WTC11 (cell line): ENCODE measurements at regions not wholly inside any gene's neighbourhood (a gene's known extent, or its start where the extent isn't known, plus 50 kb on each side); places are given as distances from the start of the nearest gene placed in this dataset.

Experiments used
- ATAC-seq: fragments of 200-7000 bp; cut with Tn5 transposase; 2 replicates; pipeline ENCODE4 v1.10.0; 2021; ENCODE audit warnings: mild to moderate bottlenecking, moderate library complexity
- CTCF ChIA-PET: fragments of 300-600 bp; sonication (Branson Sonifier 250); formaldehyde crosslinking; loops from one replicate; lab custom pipeline; 2021; ENCODE audit warnings: antibody characterized with exemption; lab: Charles Lee
- POLR2A ChIA-PET: fragments of 350-600 bp; sonication (Branson Sonifier 250); formaldehyde crosslinking; loops from one replicate; lab custom pipeline; 2021; ENCODE audit warnings: antibody characterized with exemption; lab: Charles Lee
- DNase-seq: peaks from one replicate; pipeline ENCODE4 v3.0.0; 2021; ENCODE audit warnings: low spot score
- H3K27ac Mint-ChIP-seq: 2 replicates; pipeline ENCODE4 v1.8.0; 2021; ENCODE audit warnings: mixed read lengths
- H3K27me3 Mint-ChIP-seq: 2 replicates; pipeline ENCODE4 v1.8.0; 2021; ENCODE audit warnings: low read depth, mild to moderate bottlenecking, moderate library complexity, mixed read lengths
- H3K36me3 Mint-ChIP-seq: 2 replicates; pipeline ENCODE4 v1.8.0; 2021; ENCODE audit warnings: mixed read lengths
- H3K4me1 Mint-ChIP-seq: 2 replicates; pipeline ENCODE4 v1.8.0; 2022; ENCODE audit warnings: mixed read lengths
- H3K4me3 Mint-ChIP-seq: 2 replicates; pipeline ENCODE4 v1.8.0; 2021; ENCODE audit warnings: mild to moderate bottlenecking, moderate library complexity, mixed read lengths
- H3K9me3 Mint-ChIP-seq: 2 replicates; pipeline ENCODE4 v1.8.0; 2021; ENCODE audit warnings: mixed read lengths
- ARID4B ChIP-seq: sonication (generic); formaldehyde crosslinking; IDR thresholded peaks from 2 replicates; pipeline ENCODE4 v1.8.0; 2023; ENCODE audit warnings: missing genetic modification reagents, mild to moderate bottlenecking, borderline replicate concordance
- ATF2 ChIP-seq: sonication (generic); formaldehyde crosslinking; IDR thresholded peaks from 2 replicates; pipeline ENCODE4 v1.8.1; 2022; ENCODE audit warnings: low read depth, missing genetic modification reagents, borderline replicate concordance
- CBFB ChIP-seq: sonication (generic); formaldehyde crosslinking; IDR thresholded peaks from 2 replicates; pipeline ENCODE4 v1.8.1; 2022; ENCODE audit warnings: mild to moderate bottlenecking, low read depth, missing genetic modification reagents
- CREB1 ChIP-seq: sonication (generic); formaldehyde crosslinking; IDR thresholded peaks from 2 replicates; pipeline ENCODE4 v1.8.0; 2023; ENCODE audit warnings: mild to moderate bottlenecking, missing genetic modification reagents
- FOXP4 ChIP-seq: sonication (generic); formaldehyde crosslinking; IDR thresholded peaks from 2 replicates; pipeline ENCODE4 v1.8.0; 2022; ENCODE audit warnings: mild to moderate bottlenecking, missing genetic modification reagents
- NFYB ChIP-seq: sonication (generic); formaldehyde crosslinking; conservative IDR thresholded peaks from 2 replicates; pipeline ENCODE4 v1.8.0; 2022; ENCODE audit warnings: low read depth, missing genetic modification reagents
- NR3C1 ChIP-seq: sonication (generic); formaldehyde crosslinking; conservative IDR thresholded peaks from 2 replicates; pipeline ENCODE4 v1.8.1; 2023; ENCODE audit warnings: low read depth, mild to moderate bottlenecking, missing genetic modification reagents
- PREB ChIP-seq: sonication (generic); formaldehyde crosslinking; IDR thresholded peaks from 2 replicates; pipeline ENCODE4 v1.8.1; 2022; ENCODE audit warnings: mild to moderate bottlenecking, missing genetic modification reagents, moderate library complexity, borderline replicate concordance
- RORB ChIP-seq: fragments of 250-450 bp; sonication (Bioruptor Pico); IDR thresholded peaks from 2 replicates; pipeline ENCODE4 v1.9.0; 2021; ENCODE audit warnings: mild to moderate bottlenecking
- SMAD4 ChIP-seq: sonication (generic); formaldehyde crosslinking; IDR thresholded peaks from 2 replicates; pipeline ENCODE4 v1.8.0; 2022; ENCODE audit warnings: mild to moderate bottlenecking, missing genetic modification reagents
- SOX15 ChIP-seq: fragments of 250-450 bp; sonication (Bioruptor Pico); IDR thresholded peaks from 2 replicates; pipeline ENCODE4 v1.9.0; 2021; ENCODE audit warnings: mild to moderate bottlenecking
- STAT6 ChIP-seq: sonication (generic); formaldehyde crosslinking; conservative IDR thresholded peaks from 2 replicates; pipeline ENCODE4 v1.8.1; 2023; ENCODE audit warnings: mild to moderate bottlenecking, low read depth, missing genetic modification reagents, moderate library complexity
- TCF7 ChIP-seq: sonication (generic); formaldehyde crosslinking; IDR thresholded peaks from 2 replicates; pipeline ENCODE4 v1.8.0; 2022; ENCODE audit warnings: mild to moderate bottlenecking, low read depth, missing genetic modification reagents, moderate library complexity
- TP53 ChIP-seq: sonication (generic); formaldehyde crosslinking; IDR thresholded peaks from 2 replicates; pipeline ENCODE4 v1.8.1; 2023; ENCODE audit warnings: mild to moderate bottlenecking, missing genetic modification reagents
- ZBTB21 ChIP-seq: sonication (generic); formaldehyde crosslinking; IDR thresholded peaks from 2 replicates; pipeline ENCODE4 v1.8.1; 2023; ENCODE audit warnings: mild to moderate bottlenecking, missing genetic modification reagents, borderline replicate concordance
- ZNF121 ChIP-seq: sonication (generic); formaldehyde crosslinking; IDR thresholded peaks from 2 replicates; pipeline ENCODE4 v1.8.0; 2023; ENCODE audit warnings: missing genetic modification reagents
- ZNF232 ChIP-seq: sonication (generic); formaldehyde crosslinking; IDR thresholded peaks from 2 replicates; pipeline ENCODE4 v1.8.0; 2022; ENCODE audit warnings: mild to moderate bottlenecking, missing genetic modification reagents
- ZNF263 ChIP-seq: sonication (generic); formaldehyde crosslinking; IDR thresholded peaks from 2 replicates; pipeline ENCODE4 v1.8.1; 2022; ENCODE audit warnings: low read depth, mild to moderate bottlenecking, moderate library complexity, missing genetic modification reagents
- ZNF396 ChIP-seq: fragments of 250-450 bp; sonication (Bioruptor Pico); IDR thresholded peaks from 2 replicates; pipeline ENCODE4 v1.8.0; 2021; ENCODE audit warnings: mild to moderate bottlenecking, moderate library complexity, borderline replicate concordance
- ZNF671 ChIP-seq: fragments of 250-450 bp; sonication (Bioruptor Pico); IDR thresholded peaks from 2 replicates; pipeline ENCODE4 v1.8.0; 2021; ENCODE audit warnings: mild to moderate bottlenecking
- ZSCAN18 ChIP-seq: fragments of 250-450 bp; sonication (Bioruptor Pico); IDR thresholded peaks from 2 replicates; pipeline ENCODE4 v2.1.2; 2022; ENCODE audit warnings: mild to moderate bottlenecking, moderate library complexity

- CTCF ChIA-PET, result no interaction called here
- peaks cover 23% of the 10 kb centered on the region for H3K36me3 Mint-ChIP-seq
- TF ChIP-seq TCF7 (no peak), ZBTB21 (CRISPR knock-in tag) (no peak), NFYB (CRISPR knock-in tag) (no peak), ZNF396 (CRISPR knock-in tag) (no peak), CREB1 (CRISPR knock-in tag) (no peak)
These were observed 107.2 kb upstream of the INHBA start for GRCh38 chr7:41809940-41810576.

GRCh38 chr7:41809529-41809939 is 106.6 kb upstream of the INHBA start:
- Mint-ChIP-seq H3K36me3 (peaks cover 23% of the 10 kb centered on the region), H3K9me3 (peaks cover 24% of the 10 kb centered on the region), H3K27me3 (no peaks in the 10 kb centered on the region; the same call in 1 of the 2 replicates), H3K4me1 (peaks cover 41% of the 10 kb centered on the region), H3K27ac (no peak overlapping the region), H3K4me3 (no peak overlapping the region)
- CTCF ChIA-PET, result no interaction called here
- ATAC-seq (no peak), DNase-seq (no peak)
- POLR2A ChIA-PET, result no interaction called here
- no peak for TF ChIP-seq CREB1 (CRISPR knock-in tag)
- TF ChIP-seq TP53, result no peak
- TF ChIP-seq PREB (CRISPR knock-in tag), result no peak
- TF ChIP-seq NR3C1 (CRISPR knock-in tag), result no peak
- TF ChIP-seq STAT6 (CRISPR knock-in tag), result no peak
- TF ChIP-seq ARID4B, result no peak
- no peak for TF ChIP-seq SOX15 (CRISPR knock-in tag)
- TF ChIP-seq RORB (CRISPR knock-in tag), result no peak
- no peak for TF ChIP-seq FOXP4 (CRISPR knock-in tag)
- TF ChIP-seq ZNF671 (CRISPR knock-in tag), result no peak
- no peak for TF ChIP-seq ATF2 (CRISPR knock-in tag)
- no peak for TF ChIP-seq SMAD4 (CRISPR knock-in tag)
- no peak for TF ChIP-seq ZNF232 (CRISPR knock-in tag)
- TF ChIP-seq TCF7, result no peak
- no peak for TF ChIP-seq ZNF121
- TF ChIP-seq ZSCAN18 (CRISPR knock-in tag), result no peak
- TF ChIP-seq CBFB (CRISPR knock-in tag), result no peak
- no peak for TF ChIP-seq ZNF263
- no peak for TF ChIP-seq ZNF396 (CRISPR knock-in tag)

More at GRCh38 chr7:41809940-41810576, 107.2 kb upstream of the INHBA start:
- Mint-ChIP-seq H3K4me3 (no peak overlapping the region), H3K9me3 (peaks cover 24% of the 10 kb centered on the region), H3K27ac (no peak overlapping the region), H3K4me1 (peaks cover 47% of the 10 kb centered on the region), H3K27me3 (no peaks in the 10 kb centered on the region; the same call in 1 of the 2 replicates)
- DNase-seq, result no peak
- POLR2A ChIA-PET, result no interaction called here
- ATAC-seq, result no peak
